IMR-90 (cell line): ENCODE measurements at regions not wholly inside any gene's neighbourhood (a gene's known extent, or its start where the extent isn't known, plus 50 kb on each side); places are given as distances from the start of the nearest gene placed in this dataset.

Experiments used
- ATAC-seq: fragments of 200-7000 bp; cut with Tn5 transposase; 2 replicates; pipeline ENCODE4 v1.9.1; 2020; ENCODE audit warnings: low read depth, mild to moderate bottlenecking, moderate library complexity
- BruUV-seq: library from RNA; stranded (reverse); fragments of 400-500 nt; replicated peaks from 2 replicates; lab custom pipeline; 2021; lab: Mats Ljungman, UMichigan
- CTCF ChIA-PET: fragments of 300-600 bp; formaldehyde crosslinking; extraction: SDS; loops from one replicate; lab custom pipeline; 2021; ENCODE audit warnings: antibody characterized with exemption; lab: Yijun Ruan, JAX
- POLR2A ChIA-PET: fragments of 300-600 bp; sonication (Branson Sonifier 250); formaldehyde crosslinking; loops from one replicate; lab custom pipeline; 2022; ENCODE audit warnings: antibody characterized with exemption; ENCODE audit not compliant: unreplicated experiment; lab: Charles Lee
- DNase-seq: peaks from one replicate; pipeline ENCODE4 v3.0.0; 2013
- H2AFZ ChIP-seq: replicated peaks from 2 replicates; pipeline ENCODE3; 2013; ENCODE audit warnings: low read length, mild to moderate bottlenecking; ENCODE audit not compliant: poor library complexity
- H2AK5ac ChIP-seq: 2 replicates; pipeline ENCODE4 v1.6.1; 2013; ENCODE audit warnings: low read depth, low read length, inconsistent platforms
- H2AK9ac ChIP-seq: replicated peaks from 2 replicates; pipeline ENCODE3; 2013; ENCODE audit warnings: mild to moderate bottlenecking, low read depth, low read length, moderate library complexity; ENCODE audit not compliant: poor library complexity
- H2BK120ac ChIP-seq: 2 replicates; pipeline ENCODE4 v1.6.1; 2013; ENCODE audit warnings: low read depth, low read length, inconsistent platforms
- H2BK15ac ChIP-seq: 3 replicates; pipeline ENCODE4 v1.6.1; 2013; ENCODE audit warnings: low read depth, low read length, inconsistent platforms
- H2BK20ac ChIP-seq: 2 replicates; pipeline ENCODE4 v1.6.1; 2013; ENCODE audit warnings: low read depth, mild to moderate bottlenecking, inconsistent platforms, low read length, moderate library complexity
- H2BK5ac ChIP-seq: 2 replicates; pipeline ENCODE4 v1.6.1; 2013; ENCODE audit warnings: mild to moderate bottlenecking, low read depth, low read length, inconsistent platforms; ENCODE audit not compliant: poor library complexity, severe bottlenecking
- H3K14ac ChIP-seq: replicated peaks from 2 replicates; pipeline ENCODE4 v1.6.1; 2013; ENCODE audit warnings: low read depth, low read length, inconsistent platforms
- H3K18ac ChIP-seq: 2 replicates; pipeline ENCODE4 v1.6.1; 2013; ENCODE audit warnings: low read depth, low read length, control low read depth
- H3K23ac ChIP-seq: 2 replicates; pipeline ENCODE4 v1.6.1; 2013; ENCODE audit warnings: low read depth, low read length, inconsistent platforms
- H3K27ac ChIP-seq: 2 replicates; pipeline ENCODE4 v1.5.1; 2013; ENCODE audit warnings: mild to moderate bottlenecking, control low read depth, low read length; ENCODE audit not compliant: insufficient read depth
- H3K27me3 ChIP-seq: 2 replicates; pipeline ENCODE4 v1.6.1; 2013; ENCODE audit warnings: low read length; ENCODE audit not compliant: control insufficient read depth, insufficient read depth
- H3K36me3 ChIP-seq: 2 replicates; pipeline ENCODE4 v1.6.1; 2013; ENCODE audit warnings: low read length, mixed read lengths; ENCODE audit not compliant: control insufficient read depth, insufficient read depth
- H3K4ac ChIP-seq: 2 replicates; pipeline ENCODE4 v1.6.1; 2013; ENCODE audit warnings: low read depth, low read length, inconsistent platforms
- H3K4me1 ChIP-seq: 2 replicates; pipeline ENCODE4 v1.6.1; 2013; ENCODE audit warnings: low read length, mixed read lengths; ENCODE audit not compliant: control insufficient read depth, insufficient read depth
- H3K4me2 ChIP-seq: 2 replicates; pipeline ENCODE4 v1.6.1; 2013; ENCODE audit warnings: low read depth, mild to moderate bottlenecking, control low read depth, low read length, moderate library complexity
- H3K4me3 ChIP-seq: 2 replicates; pipeline ENCODE4 v1.5.1; 2013; ENCODE audit warnings: low read depth, mild to moderate bottlenecking, control low read depth, low read length, moderate library complexity; ENCODE audit not compliant: insufficient read depth
- H3K56ac ChIP-seq: 2 replicates; pipeline ENCODE4 v1.6.1; 2013; ENCODE audit warnings: low read length, inconsistent platforms; ENCODE audit not compliant: insufficient read depth; ENCODE audit errors: extremely low read depth
- H3K79me1 ChIP-seq, 2 experiments: 2 replicates each; pipeline ENCODE4 v1.6.1; 2013; ENCODE audit warnings: low read length in 2 of 2, inconsistent platforms in 1 of 2, low read depth in 1 of 2
- H3K9ac ChIP-seq: 2 replicates; pipeline ENCODE4 v1.6.1; 2013; ENCODE audit warnings: low read depth, low read length, control low read depth
- H3K9me1 ChIP-seq: 2 replicates; pipeline ENCODE4 v1.6.1; 2013; ENCODE audit warnings: low read length, inconsistent platforms; ENCODE audit not compliant: insufficient read depth
- H3K9me3 ChIP-seq: 2 replicates; pipeline ENCODE4 v1.6.1; 2013; ENCODE audit warnings: low read length; ENCODE audit not compliant: control insufficient read depth, insufficient read depth
- H4K20me1 ChIP-seq: 2 replicates; pipeline ENCODE4 v1.6.1; 2013; ENCODE audit warnings: low read length, inconsistent platforms; ENCODE audit not compliant: insufficient read depth
- H4K5ac ChIP-seq: 2 replicates; pipeline ENCODE4 v1.6.1; 2013; ENCODE audit warnings: mild to moderate bottlenecking, low read depth, low read length, control low read depth
- H4K8ac ChIP-seq, 2 experiments: 2 replicates each; pipeline ENCODE4 v1.6.1; 2013; ENCODE audit warnings: low read depth in 2 of 2, low read length in 2 of 2, control low read depth in 1 of 2, inconsistent platforms in 1 of 2
- H4K91ac ChIP-seq: 2 replicates; pipeline ENCODE4 v1.6.1; 2013; ENCODE audit warnings: low read depth, low read length, inconsistent platforms; ENCODE audit not compliant: insufficient read depth
- BHLHE40 ChIP-seq: fragments of 150-350 bp; IDR thresholded peaks from 2 replicates; pipeline ENCODE4 v1.6.1; 2016; ENCODE audit warnings: mild to moderate bottlenecking, low read depth, low read length
- CEBPB ChIP-seq: IDR thresholded peaks from 2 replicates; pipeline ENCODE4 v1.6.1; 2012; ENCODE audit warnings: low read depth, low read length, improper control_type of control experiment
- MXI1 ChIP-seq: IDR thresholded peaks from 2 replicates; pipeline ENCODE4 v1.6.1; 2012; ENCODE audit warnings: low read depth, mild to moderate bottlenecking, low read length, moderate library complexity, borderline replicate concordance
- POLR2A ChIP-seq: IDR thresholded peaks from 2 replicates; pipeline ENCODE4 v1.6.1; 2012; ENCODE audit warnings: mild to moderate bottlenecking, low read depth, low read length
- RFX5 ChIP-seq: IDR thresholded peaks from 2 replicates; pipeline ENCODE4 v1.8.0; 2012; ENCODE audit warnings: low read depth, mild to moderate bottlenecking, low read length, moderate library complexity
- SMC3 ChIP-seq: fragments of 150-350 bp; IDR thresholded peaks from 2 replicates; pipeline ENCODE4 v1.6.1; 2016; ENCODE audit warnings: low read depth, mild to moderate bottlenecking, antibody characterized with exemption, low read length, moderate library complexity
- WGBS, 2 experiments: methylation state at CpG; one replicate each; pipeline versions ENCODE4 v1.1.5 to v1.1.7; 2013; ENCODE audit warnings: missing lambda C conversion rate in 2 of 2; ENCODE audit not compliant: insufficient read length in 1 of 2; ENCODE audit errors: extremely low coverage in 2 of 2; 5-methylcytosine and 5-hydroxymethylcytosine counted together
- dilution Hi-C: fragments of 300-500 bp; cut with HindIII; formaldehyde crosslinking; loops from one replicate; pipeline ENCODE4 v1.14.3; 2018; ENCODE audit warnings: low sequenced_read_pairs; ENCODE audit not compliant: unreplicated experiment
- in situ Hi-C: fragments of 300-500 bp; cut with MboI; formaldehyde crosslinking; loops from 3 replicates; pipeline ENCODE4 v1.14.3; 2019; ENCODE audit warnings: low sequenced_read_pairs, inconsistent platforms, mixed read lengths
- intact Hi-C: fragments of 100-400 bp; cut with micrococcal nuclease; formaldehyde crosslinking; loops from 2 replicates; pipeline ENCODE4 v1.10.0; 2022

- peak overlapping the region; percentile 81 for H3K18ac ChIP-seq
- peak overlapping the region; percentile 77; the same call in 1 of the 2 replicates for H4K5ac ChIP-seq
- intact Hi-C loops: no loop called here
- H2BK120ac ChIP-seq: peak overlapping the region; percentile 91
- peak overlapping the region; percentile 46 for H2AFZ ChIP-seq
- H3K27ac ChIP-seq: peak overlapping the region; percentile 41
- ATAC-seq (peak; percentile 6; the same call in 1 of the 2 replicates), DNase-seq (peak; percentile 56)
- H3K56ac ChIP-seq: 0 out of 2 replicates have a peak overlapping the region, but pooled peaks have one; percentile 42
- peak overlapping the region; percentile 92 for H3K4ac ChIP-seq
- in situ Hi-C loops: no loop called here
- no peak overlapping the region for H3K4me3 ChIP-seq
- no peaks in the 10 kb centered on the region for H3K36me3 ChIP-seq
- no peak overlapping the region for H2AK9ac ChIP-seq
- H3K4me2 ChIP-seq: peak overlapping the region; percentile 37
- H3K27me3 ChIP-seq: no peaks in the 10 kb centered on the region
- peak overlapping the region; percentile 86 for H3K14ac ChIP-seq
- peak overlapping the region; percentile 91 for H2BK5ac ChIP-seq
- peaks cover 29% of the 10 kb centered on the region for H3K9me1 ChIP-seq
- peak overlapping the region; percentile 7 to 88 for H4K8ac ChIP-seq
- peak overlapping the region; percentile 86 for H2BK20ac ChIP-seq
- ChIA-PET CTCF (no interaction called here), POLR2A (interaction anchor here (0.6 kb wide), 1 partner anchor 1261 kb away, joined by 6 read pairs; no protein-coding TSS in a partner anchor)
- peak overlapping the region; percentile 90; the same call in 1 of the 2 replicates for H2AK5ac ChIP-seq
- H3K9ac ChIP-seq: no peak overlapping the region
- dilution Hi-C loops: no loop called here
- H4K20me1 ChIP-seq: peaks cover 4% of the 10 kb centered on the region; the same call in 1 of the 2 replicates
- WGBS, 2 experiments: 100% methylated on average over 1 of the region's 2 CpGs; no CpG with 5 or more reads in 1 of the 2 experiments
- no peaks in the 10 kb centered on the region for H3K9me3 ChIP-seq
- H4K91ac ChIP-seq: peak overlapping the region; percentile 88
- no peak for TF ChIP-seq RFX5
- no peak for TF ChIP-seq SMC3
- TF ChIP-seq CEBPB: peak; percentile 8; the same call in 1 of the 2 replicates
- no peak for TF ChIP-seq MXI1
- TF ChIP-seq POLR2A: no peak
- no peak for TF ChIP-seq BHLHE40
- no peaks in the 10 kb centered on the region for H3K79me1 ChIP-seq
- peak overlapping the region; percentile 68; the same call in 1 of the 2 replicates for H3K23ac ChIP-seq
- BruUV-seq: no TSS peak
- H3K4me1 ChIP-seq: peaks cover 29% of the 10 kb centered on the region
- peak overlapping the region; percentile 81 for H2BK15ac ChIP-seq
Observed at GRCh38 chr2:100747551-100747950, 72.4 kb upstream of the NPAS2 start.
